Tibial artery (tissue), 4 donors: ENCODE measurements at regions not wholly inside any gene's neighbourhood (a gene's known extent, or its start where the extent isn't known, plus 50 kb on each side); places are given as distances from the start of the nearest gene placed in this dataset.

Experiments used
- DNase-seq, 2 donors: peaks; one replicate each; pipeline ENCODE4 v3.0.0-alpha.2; 2019
- H3K27ac ChIP-seq, 2 donors: fragments of 200-600 bp; sonication (generic) in 1 of 2; 1 replicate in 1 of 2; 2 replicates in 1 of 2; pipeline ENCODE4 v1.5.1; 2018 to 2019; ENCODE audit warnings: mild to moderate bottlenecking in 1 of 2
- H3K27me3 ChIP-seq, 2 donors: fragments of 200-600 bp; sonication (generic) in 1 of 2; one replicate each; pipeline versions ENCODE4 v1.5.1 to v1.6.0; 2016 to 2019
- H3K36me3 ChIP-seq, 3 donors: fragments of 200-600 bp; sonication (generic) in 2 of 3; one replicate each; pipeline ENCODE4 v1.5.1; 2016 to 2019; ENCODE audit warnings: mild to moderate bottlenecking in 2 of 3
- H3K4me1 ChIP-seq, 4 donors: fragments of 200-600 bp; sonication (generic) in 2 of 4; 1 replicate in 3 of 4; 2 replicates in 1 of 4; pipeline ENCODE4 v1.5.1; 2016 to 2019
- H3K4me3 ChIP-seq, 2 donors: fragments of 200-600 bp; sonication (generic) in 1 of 2; 1 replicate in 1 of 2; 2 replicates in 1 of 2; pipeline ENCODE4 v1.5.1; 2018 to 2019; ENCODE audit warnings: mild to moderate bottlenecking in 2 of 2
- H3K9me3 ChIP-seq, 3 donors: fragments of 200-600 bp; sonication (generic) in 1 of 3; one replicate each; pipeline ENCODE4 v1.5.1; 2016 to 2019
- intact Hi-C: fragments of 100-400 bp; cut with DNase I; formaldehyde crosslinking; loops from one replicate; pipeline ENCODE4 v1.15.0; 2023; ENCODE audit warnings: low total_unique reads
- TF ChIP-seq, protein P1 (sequence below), 2 experiments: fragments of 200-600 bp in 1 of 2; fragments of 450-650 bp in 1 of 2; IDR thresholded peaks; one replicate each; pipeline ENCODE4 v1.5.1; 2017 to 2019; ENCODE audit warnings: antibody characterized with exemption in 2 of 2, mild to moderate bottlenecking in 1 of 2, moderate library complexity in 1 of 2

DNA sequence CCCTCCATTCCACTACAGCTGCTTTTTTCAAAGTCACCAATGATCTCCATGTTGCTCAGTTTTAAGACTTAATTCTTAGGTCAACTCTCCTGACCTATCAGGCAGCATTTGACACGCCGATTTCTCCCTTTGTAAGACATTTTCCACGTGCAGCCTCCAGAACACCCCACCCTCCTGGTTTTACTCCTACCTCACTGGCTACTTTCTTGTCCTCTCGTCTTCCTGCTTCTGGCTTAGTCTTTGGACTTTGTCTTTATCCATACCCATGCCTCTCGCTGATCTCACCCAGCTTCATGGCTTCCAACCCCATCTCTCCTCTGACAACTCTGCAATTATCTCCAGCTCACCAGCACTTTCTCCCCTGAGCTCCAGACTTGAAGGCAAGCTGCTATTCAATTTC, 99.3 kb upstream of the UMPS start:
- no peak overlapping the region for H3K27ac ChIP-seq
- no peak for DNase-seq
- no peaks in the 10 kb centered on the region for H3K4me1 ChIP-seq
- H3K4me3 ChIP-seq: no peak overlapping the region
- peaks cover 21 to 34% (median 31%) of the 10 kb centered on the region in 3 donors for H3K36me3 ChIP-seq
- H3K27me3 ChIP-seq: no peaks in the 10 kb centered on the region
- TF ChIP-seq, protein P1, sequence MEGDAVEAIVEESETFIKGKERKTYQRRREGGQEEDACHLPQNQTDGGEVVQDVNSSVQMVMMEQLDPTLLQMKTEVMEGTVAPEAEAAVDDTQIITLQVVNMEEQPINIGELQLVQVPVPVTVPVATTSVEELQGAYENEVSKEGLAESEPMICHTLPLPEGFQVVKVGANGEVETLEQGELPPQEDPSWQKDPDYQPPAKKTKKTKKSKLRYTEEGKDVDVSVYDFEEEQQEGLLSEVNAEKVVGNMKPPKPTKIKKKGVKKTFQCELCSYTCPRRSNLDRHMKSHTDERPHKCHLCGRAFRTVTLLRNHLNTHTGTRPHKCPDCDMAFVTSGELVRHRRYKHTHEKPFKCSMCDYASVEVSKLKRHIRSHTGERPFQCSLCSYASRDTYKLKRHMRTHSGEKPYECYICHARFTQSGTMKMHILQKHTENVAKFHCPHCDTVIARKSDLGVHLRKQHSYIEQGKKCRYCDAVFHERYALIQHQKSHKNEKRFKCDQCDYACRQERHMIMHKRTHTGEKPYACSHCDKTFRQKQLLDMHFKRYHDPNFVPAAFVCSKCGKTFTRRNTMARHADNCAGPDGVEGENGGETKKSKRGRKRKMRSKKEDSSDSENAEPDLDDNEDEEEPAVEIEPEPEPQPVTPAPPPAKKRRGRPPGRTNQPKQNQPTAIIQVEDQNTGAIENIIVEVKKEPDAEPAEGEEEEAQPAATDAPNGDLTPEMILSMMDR (IDR thresholded peaks at IDR 0.05): no peak
- intact Hi-C loops: no loop called here
- H3K9me3 ChIP-seq: no peaks in the 10 kb centered on the region

DNA sequence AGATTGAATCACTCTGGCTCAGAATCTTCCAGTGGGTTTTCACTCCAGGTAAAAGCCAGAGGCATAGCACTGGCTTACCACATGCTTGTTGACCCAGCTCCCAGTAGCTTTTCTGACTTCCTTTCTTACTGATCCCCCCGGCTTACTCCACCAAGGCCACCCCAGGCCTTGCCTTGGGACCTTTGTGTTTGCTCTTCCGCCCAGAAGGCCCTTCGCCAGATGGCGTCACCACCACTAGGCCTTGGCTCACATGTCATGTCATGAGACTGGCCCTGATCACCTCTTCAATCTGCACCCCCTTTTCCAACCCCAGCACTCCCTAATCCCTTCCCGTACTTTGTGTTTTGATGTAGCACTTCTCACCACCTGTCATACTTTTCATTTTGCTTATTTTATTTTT, 98.5 kb upstream of the UMPS start:
- H3K27me3 ChIP-seq: no peaks in the 10 kb centered on the region
- intact Hi-C loops: no loop called here
- peaks cover 21 to 40% (median 31%) of the 10 kb centered on the region in 3 donors for H3K36me3 ChIP-seq
- H3K9me3 ChIP-seq: no peaks in the 10 kb centered on the region
- no peak overlapping the region for H3K27ac ChIP-seq
- no peak overlapping the region for H3K4me3 ChIP-seq
- TF ChIP-seq, protein P1 (IDR thresholded peaks at IDR 0.05): no peak
- no peaks in the 10 kb centered on the region for H3K4me1 ChIP-seq
- no peak for DNase-seq

DNA sequence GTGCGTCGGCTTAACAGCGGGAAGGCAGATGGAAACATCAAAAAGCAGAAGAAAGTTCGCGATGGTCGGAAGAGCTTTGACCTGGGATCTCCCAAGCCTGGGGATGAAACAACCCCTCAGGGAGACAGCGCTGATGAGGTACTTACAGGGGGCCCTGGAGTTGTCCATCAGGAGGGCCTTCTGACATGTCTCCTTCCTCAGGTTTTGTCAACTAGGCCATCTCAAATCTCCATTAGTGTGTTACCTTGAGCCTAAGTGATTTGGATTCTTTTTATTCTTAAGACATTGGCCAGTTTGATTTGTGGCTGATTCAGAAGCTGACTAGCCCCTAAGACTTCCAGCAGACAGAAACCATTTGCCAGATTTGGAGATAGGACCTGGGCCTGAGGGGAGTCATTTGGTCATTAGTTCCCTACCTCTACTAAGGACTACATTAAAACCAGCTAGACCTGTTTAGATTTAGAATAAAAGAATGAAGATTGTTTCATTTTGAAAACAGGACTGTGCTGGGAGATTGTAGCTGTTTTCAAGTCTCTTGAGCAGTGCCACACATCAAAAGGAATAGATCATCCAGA, 97.6 kb upstream of the UMPS start:
- no peaks in the 10 kb centered on the region for H3K9me3 ChIP-seq
- H3K4me3 ChIP-seq: no peak overlapping the region
- no peaks in the 10 kb centered on the region for H3K4me1 ChIP-seq
- peaks cover 21 to 49% (median 36%) of the 10 kb centered on the region in 3 donors for H3K36me3 ChIP-seq
- H3K27ac ChIP-seq: no peak overlapping the region
- TF ChIP-seq, protein P1 (IDR thresholded peaks at IDR 0.05): no peak
- intact Hi-C loops: no loop called here
- H3K27me3 ChIP-seq: no peaks in the 10 kb centered on the region
- no peak for DNase-seq

DNA sequence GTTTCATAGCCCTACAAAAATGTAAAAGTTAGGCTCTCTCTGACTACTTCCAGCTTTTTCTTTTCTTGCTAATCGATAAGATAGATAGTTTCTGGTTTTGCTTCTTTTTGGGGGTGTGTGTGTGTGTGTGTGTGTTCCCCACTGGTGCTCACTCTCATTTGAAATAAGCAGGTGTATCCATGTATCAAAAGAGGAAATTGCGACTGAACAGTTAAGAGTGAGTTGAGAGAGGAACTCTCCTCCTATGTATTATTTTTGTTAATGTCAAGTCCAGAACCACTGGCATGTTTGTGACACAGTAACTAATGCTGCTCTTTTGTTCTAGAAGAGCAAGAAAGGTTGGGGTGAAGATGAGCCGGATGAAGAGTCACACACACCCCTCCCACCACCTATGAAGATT, 96.7 kb upstream of the UMPS start:
- Histone ChIP-seq H3K9me3 (no peaks in the 10 kb centered on the region), H3K27me3 (no peaks in the 10 kb centered on the region), H3K36me3 (peaks cover 21 to 51% (median 36%) of the 10 kb centered on the region in 3 donors), H3K4me1 (no peaks in the 10 kb centered on the region), H3K27ac (no peak overlapping the region), H3K4me3 (no peak overlapping the region)
- DNase-seq: no peak
- intact Hi-C loops: no loop called here
- TF ChIP-seq, protein P1 (IDR thresholded peaks at IDR 0.05): no peak

DNA sequence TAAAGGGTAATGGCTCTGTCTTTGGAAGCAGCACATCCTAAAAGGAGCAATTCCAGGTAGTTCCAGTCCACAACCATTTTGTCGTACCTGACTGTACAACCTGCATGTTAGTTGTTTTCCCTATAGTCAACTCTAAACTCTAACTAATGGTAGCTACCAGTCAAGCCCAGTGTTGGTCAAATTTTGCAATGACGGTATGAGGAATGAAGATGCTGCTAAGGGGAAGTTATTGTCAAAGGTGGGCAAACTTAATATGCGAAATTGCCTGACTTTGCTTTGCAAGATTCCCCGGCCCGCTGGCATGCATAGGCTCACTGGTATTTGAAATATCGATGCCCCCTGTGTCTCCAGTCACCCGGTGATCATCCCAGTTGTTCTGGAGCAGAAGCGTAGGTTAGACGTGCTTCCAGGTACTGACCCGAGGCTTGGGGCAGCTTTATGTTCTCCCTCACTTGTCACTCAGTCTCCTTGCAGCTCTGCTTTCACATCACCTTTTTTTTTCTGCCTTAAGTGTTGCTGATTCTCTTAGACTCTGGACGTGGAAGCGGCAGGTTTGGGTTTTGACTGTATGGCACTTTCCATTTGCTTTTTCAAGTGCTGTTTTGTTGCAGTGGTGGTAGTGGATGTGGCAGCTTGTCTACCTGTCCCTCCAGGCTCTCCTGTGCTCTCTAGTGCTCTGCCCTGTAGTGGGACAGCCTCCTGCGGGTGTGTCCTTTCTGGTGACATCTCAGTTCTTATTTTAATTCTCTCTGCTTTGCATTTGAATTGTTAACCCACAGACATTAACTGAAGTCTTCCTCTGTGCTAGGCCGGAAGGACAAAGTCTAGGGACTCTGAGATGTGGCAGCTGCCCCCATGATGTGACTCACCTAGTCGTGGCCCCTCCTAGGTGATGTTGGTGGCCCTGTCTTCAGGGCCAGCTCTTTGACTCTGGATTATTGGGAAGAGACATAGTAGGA, 95.8 kb upstream of the UMPS start:
- intact Hi-C loops: no loop called here
- TF ChIP-seq, protein P1 (IDR thresholded peaks at IDR 0.05): no peak
- DNase-seq: no peak
- peaks cover 21 to 51% (median 36%) of the 10 kb centered on the region in 3 donors for H3K36me3 ChIP-seq
- H3K27ac ChIP-seq: no peak overlapping the region
- H3K27me3 ChIP-seq: no peaks in the 10 kb centered on the region
- no peaks in the 10 kb centered on the region for H3K9me3 ChIP-seq
- no peak overlapping the region for H3K4me3 ChIP-seq
- H3K4me1 ChIP-seq: no peaks in the 10 kb centered on the region
